Astrocyte of the hippocampus (primary cell): ENCODE measurements at regions not wholly inside any gene's neighbourhood (a gene's known extent, or its start where the extent isn't known, plus 50 kb on each side); places are given as distances from the start of the nearest gene placed in this dataset.

ENCODE experiments used
- DNase-seq: peaks from one replicate; pipeline ENCODE4 v3.0.0; 2011; ENCODE audit warnings: low read depth, low spot score

DNA sequence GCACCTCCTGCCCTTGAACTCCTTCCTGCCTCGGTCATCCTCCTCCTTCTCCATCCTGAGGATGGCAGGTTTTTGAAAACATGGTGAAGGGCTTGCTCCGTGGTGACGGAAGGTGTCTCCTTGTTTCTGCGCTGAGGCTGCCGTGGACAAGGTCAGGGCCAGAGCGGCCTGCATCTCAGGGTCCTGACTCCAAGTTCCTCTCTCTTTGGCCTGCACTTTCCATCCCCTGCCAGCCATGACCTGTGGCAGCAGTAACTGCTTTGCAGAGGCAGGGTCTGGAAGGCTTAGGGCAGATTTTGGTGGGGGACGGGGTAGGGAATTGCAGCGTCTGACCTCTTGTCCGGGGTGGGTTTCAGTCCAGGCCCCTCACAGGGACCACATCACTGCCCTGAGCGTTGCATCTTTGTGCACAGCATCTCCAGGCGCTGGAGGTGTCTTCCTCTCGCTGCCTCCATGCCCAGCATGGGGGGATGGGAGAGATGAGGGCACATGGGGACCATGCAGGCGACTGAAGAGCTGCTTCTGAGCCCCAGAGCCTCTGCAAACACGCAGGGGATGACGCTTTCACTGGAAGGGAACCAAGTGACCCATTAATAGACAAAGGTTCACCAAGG is 216.8 kb downstream of the TEX29 start:
- no peak for DNase-seq

- no peak for DNase-seq
Observed at GRCh38 chr13:111537843-111538499, 217.5 kb downstream of the TEX29 start.

DNA sequence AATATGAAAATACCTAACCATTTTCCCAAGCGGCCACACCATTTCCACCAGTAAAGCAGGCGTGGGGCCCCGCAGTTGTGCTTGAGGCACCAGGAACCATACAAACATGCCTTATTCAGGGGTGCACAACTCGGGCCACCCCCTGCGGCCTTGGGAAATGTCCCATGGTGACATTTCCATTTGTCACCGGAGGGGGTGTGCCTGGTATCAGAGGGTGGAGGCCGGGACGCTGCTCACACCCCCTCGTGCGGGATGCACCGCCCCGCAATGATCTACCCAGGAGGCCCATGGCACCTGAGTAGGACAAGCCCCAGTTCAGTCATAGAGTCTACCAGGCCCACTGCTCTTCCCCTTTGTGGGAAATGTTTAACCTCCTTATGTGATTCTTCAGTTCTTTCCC is 218.8 kb downstream of the TEX29 start:
- DNase-seq = no peak

- no peak for DNase-seq
Observed at GRCh38 chr13:111539791-111540446, 219.5 kb downstream of the TEX29 start.

DNA sequence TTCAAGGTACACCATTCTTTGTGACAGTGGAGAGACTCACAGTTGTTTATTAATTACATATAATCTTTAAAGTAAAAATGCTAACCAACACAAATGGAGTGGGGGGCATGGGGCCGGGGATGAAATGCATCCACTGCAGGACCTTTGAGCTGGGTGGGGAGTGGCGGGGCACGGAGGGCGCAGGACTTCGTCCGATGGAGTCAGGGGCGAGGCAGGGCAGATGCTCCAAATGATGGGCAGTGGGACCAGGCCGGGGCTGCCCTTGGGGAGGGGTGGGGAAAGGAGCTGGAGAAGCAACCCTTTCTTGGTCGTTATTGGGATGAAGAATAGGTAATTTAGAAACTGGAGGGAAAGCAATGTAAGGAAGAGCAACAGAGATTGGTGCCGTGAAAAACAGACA is 220.0 kb downstream of the TEX29 start:
- no peak for DNase-seq

GRCh38 chr13:111541345-111541744 is 220.9 kb downstream of the TEX29 start:
- no peak for DNase-seq

- no peak for DNase-seq
Observed at GRCh38 chr13:111541752-111542529, 221.5 kb downstream of the TEX29 start.

DNA sequence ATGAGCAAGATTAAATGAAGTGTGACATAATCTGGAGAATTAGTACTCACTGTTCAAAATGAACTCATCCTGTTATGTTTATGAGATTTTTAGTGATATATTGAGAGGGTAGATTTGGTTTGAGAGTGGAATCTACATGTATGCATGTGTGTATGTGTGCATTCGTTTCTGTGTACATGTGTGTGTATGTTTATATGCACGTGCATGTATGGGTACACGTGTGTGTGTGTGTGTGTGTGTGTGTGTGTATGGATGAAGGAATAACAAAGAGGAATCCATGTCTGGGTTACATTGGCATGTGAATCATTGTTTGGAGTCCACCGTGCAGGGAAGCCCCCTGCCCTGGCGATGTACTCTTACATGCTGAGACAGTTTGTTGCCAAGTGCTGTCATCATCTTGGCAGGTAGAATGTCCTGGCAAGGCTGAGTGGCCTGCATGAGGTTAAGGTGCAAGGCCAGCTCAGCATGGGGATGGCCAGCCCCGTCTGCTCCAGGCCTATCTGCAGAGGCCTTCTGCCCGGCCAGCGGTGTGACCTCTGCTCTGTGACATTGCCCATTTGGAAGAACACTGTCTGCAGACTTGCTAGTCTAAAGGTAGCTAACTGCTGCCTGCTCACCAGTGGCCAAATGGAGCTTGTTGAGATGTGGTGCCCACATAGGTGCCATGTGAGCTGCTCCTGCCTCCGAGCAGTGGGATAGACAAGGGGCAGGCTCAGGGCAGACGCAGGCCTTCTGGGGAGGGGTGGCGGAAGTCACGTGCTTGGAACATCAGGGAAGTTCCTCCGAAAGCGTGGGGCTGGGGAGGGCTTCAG is 222.3 kb downstream of the TEX29 start:
- DNase-seq = no peak

DNA sequence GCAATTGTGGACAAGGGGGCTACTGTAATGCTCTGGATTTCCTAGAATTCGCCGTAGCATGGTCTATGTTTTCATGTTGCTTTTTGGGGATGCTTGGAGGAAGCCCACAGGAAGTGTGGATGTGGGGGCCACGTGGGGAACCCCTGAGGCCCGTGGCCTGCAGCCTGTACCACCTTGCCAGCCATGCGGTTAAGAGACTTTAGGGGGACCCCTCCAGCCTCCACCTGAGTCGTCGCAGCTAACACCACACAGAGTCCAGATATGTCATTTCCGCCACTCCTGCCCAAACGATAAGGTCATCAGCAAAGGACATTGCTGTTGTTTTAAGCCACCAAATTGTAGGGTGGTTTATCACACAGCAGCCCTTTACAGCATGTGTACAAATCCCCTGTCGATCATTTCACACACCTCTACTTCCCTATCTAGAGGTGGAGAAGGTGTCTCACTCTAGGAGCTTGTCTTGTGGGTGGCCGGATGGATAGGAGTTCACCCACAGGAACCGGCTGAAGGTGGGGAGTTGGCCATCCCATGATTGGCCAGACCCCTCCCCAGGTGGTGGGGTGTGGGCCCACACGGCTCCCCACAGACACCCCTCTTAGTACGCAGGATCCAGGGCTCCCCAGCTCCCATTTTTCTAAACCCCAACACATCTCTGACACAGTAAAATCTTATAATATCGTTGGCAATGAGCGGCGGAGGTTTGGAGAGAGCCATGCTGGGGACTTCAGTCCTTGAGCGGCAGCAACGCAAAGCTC is 226.7 kb downstream of the TEX29 start:
- no peak for DNase-seq

GRCh38 chr13:111547726-111548273 is 227.4 kb downstream of the TEX29 start:
- no peak for DNase-seq

GRCh38 chr13:111548301-111548700 is 227.9 kb downstream of the TEX29 start:
- no peak for DNase-seq

DNA sequence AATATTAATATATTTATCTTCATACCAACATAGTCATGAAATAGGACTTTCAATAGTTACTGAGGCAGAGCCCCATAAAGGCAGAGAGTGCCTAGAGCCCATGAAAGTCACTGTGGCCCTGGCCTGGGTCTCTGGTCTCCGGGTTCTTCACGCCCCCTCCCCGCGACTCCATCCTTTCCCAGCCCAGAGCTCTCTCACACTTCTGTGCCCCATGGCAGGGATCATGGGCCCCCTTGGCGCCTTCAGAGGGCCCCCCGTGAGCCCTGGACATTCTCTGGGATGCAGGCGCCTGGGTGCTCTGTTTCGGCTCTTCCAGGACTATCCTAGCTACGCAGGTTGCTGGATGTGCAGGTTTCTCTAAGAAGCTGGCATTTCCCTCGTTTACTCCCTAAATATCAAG is 228.4 kb downstream of the TEX29 start:
- no peak for DNase-seq

GRCh38 chr13:111549464-111549863 is 229.0 kb downstream of the TEX29 start:
- no peak for DNase-seq

- DNase-seq = no peak
Observed at GRCh38 chr13:111550062-111550461, 229.6 kb downstream of the TEX29 start.

DNA sequence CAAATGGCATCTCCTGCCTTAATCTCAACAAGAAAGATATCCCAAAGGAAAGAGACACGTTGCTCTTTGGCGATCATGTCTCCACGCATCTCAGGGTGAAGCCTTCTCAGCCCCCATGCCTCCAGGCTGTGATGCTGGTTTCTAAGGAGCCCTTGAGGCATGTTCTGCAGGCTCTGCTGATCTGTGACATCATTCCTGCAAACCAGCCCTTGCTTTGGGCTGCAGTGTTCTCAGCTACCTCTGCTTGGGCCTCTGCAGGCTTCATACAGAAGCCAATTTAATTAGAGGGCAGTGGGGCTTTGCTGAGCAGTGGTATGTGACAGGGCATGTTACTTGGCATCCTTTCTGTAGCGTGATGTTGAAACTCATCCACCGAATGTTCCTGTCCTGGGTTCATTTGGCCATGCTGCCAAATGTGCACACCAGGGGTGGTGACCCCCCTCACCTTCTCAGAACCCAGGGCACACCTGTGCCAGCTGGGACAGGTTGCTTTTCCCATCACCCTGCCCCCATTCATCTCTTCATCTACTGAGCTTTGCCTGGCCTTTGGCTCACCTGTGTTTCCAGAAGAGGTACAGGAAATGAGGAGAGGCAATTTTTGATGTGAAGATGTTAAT is 230.9 kb downstream of the TEX29 start:
- no peak for DNase-seq

GRCh38 chr13:111552891-111553655 is 232.6 kb downstream of the TEX29 start:
- no peak for DNase-seq

DNA sequence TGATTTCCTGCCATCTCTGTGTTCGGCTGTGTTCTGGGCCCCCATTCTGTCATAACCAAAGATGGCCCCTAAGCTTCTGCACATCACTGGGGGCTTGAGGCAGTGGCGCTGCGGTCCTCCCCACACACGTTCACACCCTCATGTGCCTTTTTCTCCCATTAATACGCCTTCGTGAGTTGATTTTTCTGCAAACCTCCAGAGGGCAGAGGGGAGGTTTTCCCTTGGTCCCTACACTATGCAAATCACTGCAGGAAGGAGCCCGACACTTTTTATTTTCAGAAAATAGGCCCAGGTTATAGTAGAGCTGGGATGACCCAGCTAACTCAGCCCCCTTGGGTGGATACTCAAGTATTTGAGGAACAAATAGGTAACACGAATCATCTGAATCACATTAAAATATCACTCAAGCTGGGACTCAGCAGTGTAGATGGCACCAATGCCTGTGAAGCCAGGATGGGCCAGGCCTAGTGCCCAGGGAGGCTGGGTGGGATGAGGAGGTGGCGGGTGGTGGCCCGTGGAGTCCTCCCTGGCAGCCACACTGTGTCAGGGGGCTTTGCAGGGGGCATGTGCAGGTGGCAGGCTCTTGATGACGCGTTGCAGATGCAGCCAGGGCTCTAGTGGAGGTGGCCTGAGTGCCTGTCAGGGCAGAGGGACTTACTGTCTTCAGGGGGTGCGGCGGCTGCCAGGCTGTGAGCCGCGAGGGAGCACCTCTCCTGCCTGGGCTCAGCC is 234.3 kb downstream of the TEX29 start:
- DNase-seq = no peak

DNA sequence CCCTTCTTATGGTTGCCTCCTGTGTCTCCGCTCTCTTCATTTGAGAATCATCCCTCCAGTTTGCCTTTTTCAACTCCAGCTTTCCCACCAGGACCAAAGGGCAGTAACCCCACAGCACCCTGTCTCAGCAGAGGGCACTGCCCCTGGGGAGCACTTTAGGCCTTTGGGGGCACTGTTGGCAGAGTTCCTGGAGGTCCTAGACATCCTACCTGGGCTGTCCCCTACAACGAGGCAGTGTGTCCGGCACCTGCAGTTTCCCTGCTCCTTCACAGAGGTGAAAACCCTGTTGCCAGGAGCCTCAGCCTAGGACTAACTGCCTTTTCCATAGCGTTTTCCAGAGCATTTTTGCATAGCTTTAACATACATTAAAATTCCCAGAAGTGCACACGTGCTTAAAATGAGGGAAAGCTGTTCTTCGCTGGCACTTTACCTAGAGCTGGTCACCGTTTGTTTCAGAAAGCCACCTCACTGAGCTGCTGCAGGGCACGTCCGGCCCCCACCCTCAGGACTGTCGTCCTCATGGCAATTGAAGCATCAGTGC is 234.9 kb downstream of the TEX29 start:
- no peak for DNase-seq
